Keratinocyte (primary cell): ENCODE measurements at regions not wholly inside any gene's neighbourhood (a gene's known extent, or its start where the extent isn't known, plus 50 kb on each side); places are given as distances from the start of the nearest gene placed in this dataset.

Experiments used
- CTCF ChIP-seq, 3 experiments: IDR thresholded peaks in 1 of 3; conservative IDR thresholded peaks in 1 of 3; optimal IDR thresholded peaks in 1 of 3; 2 replicates in 2 of 3; 3 replicates in 1 of 3; pipeline versions ENCODE3 to v1.5.1; 2011; ENCODE audit warnings: low read length in 3 of 3, mild to moderate bottlenecking in 3 of 3, moderate library complexity in 2 of 3, control low read depth in 1 of 3, inconsistent platforms in 1 of 3; ENCODE audit not compliant: insufficient read depth in 2 of 3; ENCODE audit errors: extremely low read depth in 1 of 3
- EZH2 ChIP-seq: IDR thresholded peaks from one replicate; pipeline ENCODE4 v1.6.1; 2012; ENCODE audit warnings: inconsistent platforms, mild to moderate bottlenecking, low read length, moderate library complexity

GRCh38 chr6:166004471-166004870 lies 163.2 kb downstream of the TBXT start:
- TF ChIP-seq CTCF (optimal IDR thresholded peaks at IDR 0.05 in 1 of 3, IDR thresholded peaks at IDR 0.05 in 1 of 3, conservative IDR thresholded peaks at IDR 0.05 in 1 of 3; ENCODE audit: extremely low read depth in 1 of 3, insufficient read depth in 2 of 3, low read length in 3 of 3) (no peak), EZH2 (no peak)
